ENCODE measurements at regions not wholly inside any gene's neighbourhood (a gene's known extent, or its start where the extent isn't known, plus 50 kb on each side); places are given as distances from the start of the nearest gene placed in this dataset.

DNA sequence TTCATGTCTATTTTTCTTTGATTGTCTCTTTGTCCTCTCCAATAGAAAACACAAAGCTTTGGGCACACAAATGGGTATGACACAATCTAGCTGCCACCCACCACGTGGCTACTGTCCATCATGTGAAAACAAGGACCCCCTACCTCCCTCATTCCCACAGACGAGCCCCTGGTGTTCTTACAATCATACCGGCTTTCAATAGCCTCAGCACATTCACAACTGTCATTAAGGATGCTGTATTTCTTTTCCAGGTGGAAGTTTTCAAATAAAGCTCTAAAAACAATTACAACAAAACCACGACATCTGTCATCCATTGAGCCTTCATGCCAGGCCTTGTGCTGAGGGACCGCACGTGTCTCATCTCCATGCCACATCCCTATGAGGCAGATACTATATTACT is 552.6 kb upstream of the ADAMTS9 start:
- TF ChIP-seq, protein P1, sequence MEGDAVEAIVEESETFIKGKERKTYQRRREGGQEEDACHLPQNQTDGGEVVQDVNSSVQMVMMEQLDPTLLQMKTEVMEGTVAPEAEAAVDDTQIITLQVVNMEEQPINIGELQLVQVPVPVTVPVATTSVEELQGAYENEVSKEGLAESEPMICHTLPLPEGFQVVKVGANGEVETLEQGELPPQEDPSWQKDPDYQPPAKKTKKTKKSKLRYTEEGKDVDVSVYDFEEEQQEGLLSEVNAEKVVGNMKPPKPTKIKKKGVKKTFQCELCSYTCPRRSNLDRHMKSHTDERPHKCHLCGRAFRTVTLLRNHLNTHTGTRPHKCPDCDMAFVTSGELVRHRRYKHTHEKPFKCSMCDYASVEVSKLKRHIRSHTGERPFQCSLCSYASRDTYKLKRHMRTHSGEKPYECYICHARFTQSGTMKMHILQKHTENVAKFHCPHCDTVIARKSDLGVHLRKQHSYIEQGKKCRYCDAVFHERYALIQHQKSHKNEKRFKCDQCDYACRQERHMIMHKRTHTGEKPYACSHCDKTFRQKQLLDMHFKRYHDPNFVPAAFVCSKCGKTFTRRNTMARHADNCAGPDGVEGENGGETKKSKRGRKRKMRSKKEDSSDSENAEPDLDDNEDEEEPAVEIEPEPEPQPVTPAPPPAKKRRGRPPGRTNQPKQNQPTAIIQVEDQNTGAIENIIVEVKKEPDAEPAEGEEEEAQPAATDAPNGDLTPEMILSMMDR (IDR thresholded peaks at IDR 0.05; ENCODE audit: control extremely low read depth, extremely low read depth, low read depth, missing control alignments), result no peak
- CTCF ChIA-PET, result no interaction called here
- DNase-seq (ENCODE audit: extremely low spot score), result no peak
- POLR2A ChIA-PET, result no interaction called here

DNA sequence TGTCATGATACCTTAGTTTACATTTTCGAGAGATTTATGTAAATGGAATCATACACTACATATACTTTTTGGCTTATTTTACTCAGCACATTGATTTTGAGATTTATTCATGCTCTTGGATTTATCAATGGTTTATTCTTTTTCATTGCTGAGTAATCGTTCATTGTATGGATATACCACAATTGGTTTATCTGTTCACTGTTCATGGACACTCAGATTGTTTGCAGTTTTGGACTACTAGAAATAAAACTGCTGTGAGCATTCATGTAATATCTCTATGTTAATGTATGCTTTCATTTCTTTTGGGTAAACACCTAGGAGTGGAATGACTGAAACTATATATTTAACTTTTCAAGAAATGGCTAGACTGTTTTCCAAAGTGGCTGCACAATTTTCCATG is 550.9 kb upstream of the ADAMTS9 start:
- DNase-seq (ENCODE audit: extremely low spot score), result no peak
- ChIA-PET CTCF (no interaction called here), POLR2A (no interaction called here)
- TF ChIP-seq, protein P1 (IDR thresholded peaks at IDR 0.05; ENCODE audit: control extremely low read depth, extremely low read depth, low read depth, missing control alignments), result no peak

DNA sequence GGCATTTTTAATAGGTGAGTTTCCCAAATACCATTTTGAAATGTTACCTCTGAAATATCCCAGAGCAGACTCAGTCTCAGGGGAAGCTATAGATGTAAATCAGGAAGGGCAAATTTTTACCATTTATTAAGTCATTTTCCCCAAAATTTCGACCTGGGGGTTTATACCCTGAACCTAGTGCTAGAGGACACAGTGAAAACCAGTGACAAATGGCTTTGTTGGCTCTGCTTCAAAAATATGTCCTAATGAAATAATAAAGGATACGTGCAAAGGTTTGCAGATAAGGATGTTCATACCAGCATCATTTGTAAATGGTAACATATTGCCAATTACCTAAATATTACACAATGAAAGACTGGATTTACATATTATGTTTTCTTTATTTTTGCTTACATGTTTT is 546.7 kb upstream of the ADAMTS9 start:
- CTCF ChIA-PET, result no interaction called here
- POLR2A ChIA-PET, result no interaction called here
- TF ChIP-seq, protein P1 (IDR thresholded peaks at IDR 0.05; ENCODE audit: control extremely low read depth, extremely low read depth, low read depth, missing control alignments), result no peak
- DNase-seq (ENCODE audit: extremely low spot score), result no peak

DNA sequence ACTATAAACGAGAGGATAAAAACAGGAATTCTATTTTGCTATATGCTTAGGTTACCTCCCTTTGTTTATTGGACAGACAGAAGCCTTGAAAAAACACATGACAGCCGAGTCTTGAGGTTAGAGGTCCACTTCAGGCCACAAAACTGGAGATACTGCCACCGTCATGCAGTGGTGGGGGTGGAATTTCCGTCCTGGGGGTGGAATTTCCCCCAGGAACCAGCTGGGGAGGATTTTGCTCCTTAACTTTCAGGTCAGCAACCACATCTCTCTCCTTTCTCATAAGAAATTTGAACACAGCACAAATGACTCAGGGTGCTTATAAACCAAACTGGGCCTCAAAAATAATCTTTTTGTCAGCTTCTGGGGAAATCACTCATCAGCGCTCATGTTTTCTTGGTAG is 545.8 kb upstream of the ADAMTS9 start:
- DNase-seq (ENCODE audit: extremely low spot score), result no peak
- TF ChIP-seq, protein P1 (IDR thresholded peaks at IDR 0.05; ENCODE audit: control extremely low read depth, extremely low read depth, low read depth, missing control alignments), result no peak
- ChIA-PET CTCF (interaction anchor here (1.2 kb wide), 1 partner anchor 9 kb away, joined by 5 read pairs; no protein-coding TSS in a partner anchor), POLR2A (no interaction called here)

DNA sequence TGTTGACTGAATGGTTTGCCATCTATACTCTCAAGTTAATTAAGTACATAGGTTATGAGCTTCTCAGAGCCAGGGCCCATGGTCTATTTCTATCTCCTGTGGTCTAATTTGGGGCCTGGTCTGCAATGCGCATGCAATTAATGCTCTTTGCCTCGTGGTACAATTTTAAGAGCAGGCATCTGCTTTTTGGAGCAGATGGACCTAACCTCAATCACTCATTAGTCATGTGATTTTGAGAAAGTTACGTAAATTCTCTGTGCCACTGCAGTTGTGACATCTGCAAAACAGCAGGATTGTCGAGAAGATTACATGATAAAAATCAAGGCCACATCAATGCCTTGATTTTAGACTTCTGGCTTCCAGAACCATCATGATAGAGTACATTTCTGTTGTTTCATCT is 543.7 kb upstream of the ADAMTS9 start:
- ChIA-PET CTCF (interaction anchor here (1.6 kb wide), 1 partner anchor 11 kb away, joined by 4 read pairs; no protein-coding TSS in a partner anchor), POLR2A (no interaction called here)
- no peak for DNase-seq (ENCODE audit: extremely low spot score)
- TF ChIP-seq, protein P1 (IDR thresholded peaks at IDR 0.05; ENCODE audit: control extremely low read depth, extremely low read depth, low read depth, missing control alignments), result no peak

DNA sequence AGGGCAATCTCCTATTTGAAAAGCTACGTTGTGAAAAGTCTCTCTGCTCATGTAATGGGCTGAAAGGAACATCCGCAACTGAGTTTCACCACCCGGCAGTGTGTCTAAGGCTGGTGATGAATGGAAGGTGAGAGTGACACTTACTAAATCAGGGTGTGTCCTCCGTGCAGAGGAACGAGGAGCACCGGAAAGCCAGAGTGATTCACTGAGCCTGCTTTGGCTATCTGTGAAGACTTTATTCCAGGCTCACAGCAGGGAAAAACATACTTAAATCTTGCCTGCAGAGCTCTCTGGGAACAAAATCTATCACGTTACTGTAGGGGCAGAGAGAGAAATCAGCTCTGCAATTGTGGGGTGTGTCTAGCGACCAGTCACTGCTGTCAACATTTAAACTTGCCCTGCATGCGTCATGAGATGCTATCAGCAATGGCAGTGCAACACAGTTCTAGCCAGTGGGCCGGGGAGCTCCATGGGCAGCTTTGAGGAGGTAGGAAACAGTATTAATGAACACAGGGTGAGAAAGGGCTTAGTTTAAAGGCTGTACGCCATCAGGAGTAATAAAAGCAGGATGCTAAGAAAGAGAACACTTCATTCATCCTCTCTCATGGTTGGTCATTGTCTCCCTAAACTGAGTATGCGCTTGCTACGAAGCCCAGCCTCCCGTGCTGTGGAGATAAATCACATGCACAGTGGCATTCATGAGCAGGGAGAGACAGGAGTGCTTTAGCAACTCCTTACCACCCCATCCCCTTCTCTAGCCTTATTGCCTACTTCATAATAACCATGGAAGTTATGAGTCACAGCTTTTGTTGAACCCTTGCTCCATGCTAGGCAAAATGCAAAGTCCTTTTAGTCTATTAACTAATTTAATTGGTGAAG is 542.7 kb upstream of the ADAMTS9 start:
- ChIA-PET CTCF (interaction anchor here (1.6 kb wide), 1 partner anchor 9 kb away, joined by 4 read pairs; no protein-coding TSS in a partner anchor), POLR2A (no interaction called here)
- no peak for DNase-seq (ENCODE audit: extremely low spot score)
- TF ChIP-seq, protein P1 (IDR thresholded peaks at IDR 0.05; ENCODE audit: control extremely low read depth, extremely low read depth, low read depth, missing control alignments), result no peak

Data from GM10248 (cell line).